ENCODE measurements at regions not wholly inside any gene's neighbourhood (a gene's known extent, or its start where the extent isn't known, plus 50 kb on each side); places are given as distances from the start of the nearest gene placed in this dataset.
A peak's percentile ranks its signal among the peaks of the same experiment; 100 is the strongest.

DNA sequence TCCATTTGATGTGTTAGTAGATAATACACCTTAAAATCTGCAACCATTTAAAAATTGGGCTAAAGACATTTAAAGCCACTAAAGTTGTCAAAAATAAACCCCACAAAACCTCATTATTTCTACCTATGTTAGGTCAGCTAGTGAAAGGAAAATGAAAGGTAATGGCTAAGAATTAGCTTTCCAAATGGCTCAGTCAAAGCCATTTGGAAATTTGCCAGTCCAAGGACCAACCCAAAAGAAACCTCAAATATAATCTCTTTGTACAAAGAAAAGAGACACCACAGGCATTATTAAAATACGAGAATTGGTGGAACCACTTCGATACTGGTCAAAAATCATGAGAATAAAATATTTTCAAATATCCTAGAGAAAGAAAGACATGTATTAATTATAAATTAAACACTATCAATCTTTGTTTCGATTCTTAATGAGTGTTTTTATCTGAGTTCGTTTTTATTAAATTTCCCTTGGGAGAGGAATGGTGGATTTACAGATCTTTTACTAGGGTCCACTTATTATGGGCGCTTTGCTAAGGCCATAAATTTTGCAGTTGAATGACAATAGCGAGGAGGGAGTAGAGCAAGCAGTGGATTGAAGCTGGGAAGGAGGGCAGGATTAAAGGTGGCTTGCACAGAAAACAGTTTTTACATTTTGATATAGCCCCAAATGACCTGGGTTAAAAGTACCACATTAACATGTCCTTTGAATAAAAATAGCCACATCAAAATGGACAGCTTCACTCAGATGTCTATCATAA lies 116.8 kb upstream of the SHB start:
- ATAC-seq (no peak), DNase-seq (ENCODE audit: low spot score) (no peak)
- Mint-ChIP-seq H3K36me3 (no peaks in the 10 kb centered on the region), H3K9me3 (peaks cover 6% of the 10 kb centered on the region; the same call in 1 of the 2 replicates), H3K4me1 (peaks cover 39% of the 10 kb centered on the region), H3K4me3 (no peak overlapping the region), H3K27me3 (ENCODE audit: low read depth) (peaks cover 13% of the 10 kb centered on the region), H3K27ac (no peak overlapping the region)
- TF ChIP-seq, protein P1, sequence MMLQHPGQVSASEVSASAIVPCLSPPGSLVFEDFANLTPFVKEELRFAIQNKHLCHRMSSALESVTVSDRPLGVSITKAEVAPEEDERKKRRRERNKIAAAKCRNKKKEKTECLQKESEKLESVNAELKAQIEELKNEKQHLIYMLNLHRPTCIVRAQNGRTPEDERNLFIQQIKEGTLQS (CRISPR knock-in tag; conservative IDR thresholded peaks at IDR 0.05) = no peak
- TF ChIP-seq FOXP1 (CRISPR knock-in tag; IDR thresholded peaks at IDR 0.05; ENCODE audit: borderline replicate concordance) = no peak
- no peak for TF ChIP-seq AR (CRISPR knock-in tag; IDR thresholded peaks at IDR 0.05)
- no peak for TF ChIP-seq SMAD4 (CRISPR knock-in tag; IDR thresholded peaks at IDR 0.05)
- no peak for TF ChIP-seq NFE2L1 (CRISPR knock-in tag; IDR thresholded peaks at IDR 0.05)
- no peak for TF ChIP-seq RORB (CRISPR knock-in tag; IDR thresholded peaks at IDR 0.05)
- TF ChIP-seq, protein P2, sequence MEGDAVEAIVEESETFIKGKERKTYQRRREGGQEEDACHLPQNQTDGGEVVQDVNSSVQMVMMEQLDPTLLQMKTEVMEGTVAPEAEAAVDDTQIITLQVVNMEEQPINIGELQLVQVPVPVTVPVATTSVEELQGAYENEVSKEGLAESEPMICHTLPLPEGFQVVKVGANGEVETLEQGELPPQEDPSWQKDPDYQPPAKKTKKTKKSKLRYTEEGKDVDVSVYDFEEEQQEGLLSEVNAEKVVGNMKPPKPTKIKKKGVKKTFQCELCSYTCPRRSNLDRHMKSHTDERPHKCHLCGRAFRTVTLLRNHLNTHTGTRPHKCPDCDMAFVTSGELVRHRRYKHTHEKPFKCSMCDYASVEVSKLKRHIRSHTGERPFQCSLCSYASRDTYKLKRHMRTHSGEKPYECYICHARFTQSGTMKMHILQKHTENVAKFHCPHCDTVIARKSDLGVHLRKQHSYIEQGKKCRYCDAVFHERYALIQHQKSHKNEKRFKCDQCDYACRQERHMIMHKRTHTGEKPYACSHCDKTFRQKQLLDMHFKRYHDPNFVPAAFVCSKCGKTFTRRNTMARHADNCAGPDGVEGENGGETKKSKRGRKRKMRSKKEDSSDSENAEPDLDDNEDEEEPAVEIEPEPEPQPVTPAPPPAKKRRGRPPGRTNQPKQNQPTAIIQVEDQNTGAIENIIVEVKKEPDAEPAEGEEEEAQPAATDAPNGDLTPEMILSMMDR (IDR thresholded peaks at IDR 0.05) = no peak
- TF ChIP-seq SOX15 (CRISPR knock-in tag; IDR thresholded peaks at IDR 0.05) = no peak
- ChIA-PET CTCF (interaction anchor here (0.8 kb wide), 1 partner anchor 98 kb away, joined by 3 read pairs; no protein-coding TSS in a partner anchor), POLR2A (no interaction called here)

DNA sequence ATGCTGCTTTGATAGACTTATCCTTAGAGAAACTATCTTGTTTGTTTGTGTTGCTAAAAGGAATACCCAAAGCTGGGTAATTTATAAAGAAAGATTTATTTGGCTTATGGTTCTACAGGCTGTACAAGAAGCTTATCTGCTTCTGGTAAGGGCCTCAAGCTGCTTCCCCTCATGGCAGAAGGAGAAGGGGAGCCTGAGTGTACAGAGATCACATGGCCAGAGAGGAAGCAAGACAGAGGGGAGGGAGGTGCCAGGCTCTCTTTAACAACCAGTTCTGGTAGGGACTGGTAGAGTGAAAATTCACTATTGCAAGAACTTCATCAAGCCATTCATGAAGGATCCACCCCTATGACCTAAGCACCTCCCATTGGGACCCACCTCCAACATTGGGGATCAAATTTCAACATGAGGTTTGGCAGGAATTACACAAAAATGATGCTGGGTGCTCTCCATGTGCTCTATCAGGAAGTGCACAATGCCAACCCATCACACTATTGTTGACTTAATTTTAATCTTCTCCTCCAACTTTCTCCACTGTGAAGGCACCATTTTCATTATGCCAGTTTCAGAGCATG lies 115.1 kb upstream of the SHB start:
- POLR2A ChIA-PET = no interaction called here
- Mint-ChIP-seq H3K27ac (no peak overlapping the region), H3K4me1 (peaks cover 39% of the 10 kb centered on the region), H3K27me3 (ENCODE audit: low read depth) (peaks cover 16% of the 10 kb centered on the region), H3K9me3 (peaks cover 6% of the 10 kb centered on the region; the same call in 1 of the 2 replicates), H3K36me3 (no peaks in the 10 kb centered on the region), H3K4me3 (no peak overlapping the region)
- CTCF ChIA-PET = no interaction called here
- peak; percentile 75 for ATAC-seq
- no peak for TF ChIP-seq SP1 (CRISPR knock-in tag; conservative IDR thresholded peaks at IDR 0.05)
- TF ChIP-seq ZNF423 (CRISPR knock-in tag; IDR thresholded peaks at IDR 0.05) = no peak
- no peak for TF ChIP-seq ZBTB21 (CRISPR knock-in tag; IDR thresholded peaks at IDR 0.05; ENCODE audit: borderline replicate concordance)
- TF ChIP-seq ARID4B (CRISPR knock-in tag; IDR thresholded peaks at IDR 0.05; ENCODE audit: borderline replicate concordance) = no peak
- TF ChIP-seq GABPB1 (CRISPR knock-in tag; IDR thresholded peaks at IDR 0.05) = no peak
- TF ChIP-seq NFE2L1 (CRISPR knock-in tag; IDR thresholded peaks at IDR 0.05) = no peak
- TF ChIP-seq MAX (CRISPR knock-in tag; IDR thresholded peaks at IDR 0.05) = no peak
- TF ChIP-seq, protein P3, sequence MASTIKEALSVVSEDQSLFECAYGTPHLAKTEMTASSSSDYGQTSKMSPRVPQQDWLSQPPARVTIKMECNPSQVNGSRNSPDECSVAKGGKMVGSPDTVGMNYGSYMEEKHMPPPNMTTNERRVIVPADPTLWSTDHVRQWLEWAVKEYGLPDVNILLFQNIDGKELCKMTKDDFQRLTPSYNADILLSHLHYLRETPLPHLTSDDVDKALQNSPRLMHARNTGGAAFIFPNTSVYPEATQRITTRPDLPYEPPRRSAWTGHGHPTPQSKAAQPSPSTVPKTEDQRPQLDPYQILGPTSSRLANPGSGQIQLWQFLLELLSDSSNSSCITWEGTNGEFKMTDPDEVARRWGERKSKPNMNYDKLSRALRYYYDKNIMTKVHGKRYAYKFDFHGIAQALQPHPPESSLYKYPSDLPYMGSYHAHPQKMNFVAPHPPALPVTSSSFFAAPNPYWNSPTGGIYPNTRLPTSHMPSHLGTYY (CRISPR knock-in tag; IDR thresholded peaks at IDR 0.05) = no peak
- no peak for TF ChIP-seq ZNF317 (CRISPR knock-in tag; IDR thresholded peaks at IDR 0.05; ENCODE audit: borderline replicate concordance, low read depth)
- no peak for TF ChIP-seq RORB (CRISPR knock-in tag; IDR thresholded peaks at IDR 0.05)
- TF ChIP-seq, protein P4, sequence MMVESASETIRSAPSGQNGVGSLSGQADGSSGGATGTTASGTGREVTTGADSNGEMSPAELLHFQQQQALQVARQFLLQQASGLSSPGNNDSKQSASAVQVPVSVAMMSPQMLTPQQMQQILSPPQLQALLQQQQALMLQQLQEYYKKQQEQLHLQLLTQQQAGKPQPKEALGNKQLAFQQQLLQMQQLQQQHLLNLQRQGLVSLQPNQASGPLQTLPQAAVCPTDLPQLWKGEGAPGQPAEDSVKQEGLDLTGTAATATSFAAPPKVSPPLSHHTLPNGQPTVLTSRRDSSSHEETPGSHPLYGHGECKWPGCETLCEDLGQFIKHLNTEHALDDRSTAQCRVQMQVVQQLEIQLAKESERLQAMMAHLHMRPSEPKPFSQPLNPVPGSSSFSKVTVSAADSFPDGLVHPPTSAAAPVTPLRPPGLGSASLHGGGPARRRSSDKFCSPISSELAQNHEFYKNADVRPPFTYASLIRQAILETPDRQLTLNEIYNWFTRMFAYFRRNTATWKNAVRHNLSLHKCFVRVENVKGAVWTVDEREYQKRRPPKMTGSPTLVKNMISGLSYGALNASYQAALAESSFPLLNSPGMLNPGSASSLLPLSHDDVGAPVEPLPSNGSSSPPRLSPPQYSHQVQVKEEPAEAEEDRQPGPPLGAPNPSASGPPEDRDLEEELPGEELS (CRISPR knock-in tag; IDR thresholded peaks at IDR 0.05) = no peak
- TF ChIP-seq ZNF219 (CRISPR knock-in tag; IDR thresholded peaks at IDR 0.05; ENCODE audit: borderline replicate concordance) = no peak
- DNase-seq (ENCODE audit: low spot score) = no peak

Data from WTC11 (cell line).